ENCODE measurements at regions not wholly inside any gene's neighbourhood (a gene's known extent, or its start where the extent isn't known, plus 50 kb on each side); places are given as distances from the start of the nearest gene placed in this dataset.
A peak's percentile ranks its signal among the peaks of the same experiment; 100 is the strongest.

GRCh38 chr6:126803769-126804168 lies 314.7 kb upstream of the RSPO3 start:
- Histone ChIP-seq H3K4me3 (ENCODE audit: low read length) (no peak overlapping the region), H3K4me1 (ENCODE audit: control insufficient read depth, insufficient read depth, low read length) (no peaks in the 10 kb centered on the region), H3K9me3 (ENCODE audit: control insufficient read depth, low read depth, low read length) (no peaks in the 10 kb centered on the region), H3K27ac (ENCODE audit: low read length) (no peak overlapping the region), H3K36me3 (ENCODE audit: control insufficient read depth, insufficient read depth, low read length) (no peaks in the 10 kb centered on the region), H3K27me3 (ENCODE audit: control insufficient read depth, insufficient read depth, low read length) (no peaks in the 10 kb centered on the region)
- WGBS (ENCODE audit: insufficient coverage, low lambda C conversion rate): no CpG with 5 or more reads among the region's 3 CpGs
- DNase-seq: no peak

- no CpG with 5 or more reads among the region's 5 CpGs for WGBS (ENCODE audit: insufficient coverage, low lambda C conversion rate)
- Histone ChIP-seq H3K36me3 (ENCODE audit: control insufficient read depth, insufficient read depth, low read length) (no peaks in the 10 kb centered on the region), H3K4me3 (ENCODE audit: low read length) (no peak overlapping the region), H3K9me3 (ENCODE audit: control insufficient read depth, low read depth, low read length) (no peaks in the 10 kb centered on the region), H3K27ac (ENCODE audit: low read length) (no peak overlapping the region), H3K4me1 (ENCODE audit: control insufficient read depth, insufficient read depth, low read length) (no peaks in the 10 kb centered on the region), H3K27me3 (ENCODE audit: control insufficient read depth, insufficient read depth, low read length) (no peaks in the 10 kb centered on the region)
- DNase-seq: peak in 1 of 2 donors; percentile 12
Observed at GRCh38 chr6:126804332-126805064, 314.0 kb upstream of the RSPO3 start.

- DNase-seq: no peak
- Histone ChIP-seq H3K9me3 (ENCODE audit: control insufficient read depth, low read depth, low read length) (no peaks in the 10 kb centered on the region), H3K4me3 (ENCODE audit: low read length) (no peak overlapping the region), H3K36me3 (ENCODE audit: control insufficient read depth, insufficient read depth, low read length) (no peaks in the 10 kb centered on the region), H3K27ac (ENCODE audit: low read length) (no peak overlapping the region), H3K4me1 (ENCODE audit: control insufficient read depth, insufficient read depth, low read length) (no peaks in the 10 kb centered on the region), H3K27me3 (ENCODE audit: control insufficient read depth, insufficient read depth, low read length) (no peaks in the 10 kb centered on the region)
- WGBS (ENCODE audit: insufficient coverage, low lambda C conversion rate): 80% methylated on average over 1 of the region's 1 CpG
Observed at GRCh38 chr6:126805861-126806260, 312.6 kb upstream of the RSPO3 start.

GRCh38 chr6:126807876-126808275 lies 310.6 kb upstream of the RSPO3 start:
- no CpG with 5 or more reads among the region's 1 CpG for WGBS (ENCODE audit: insufficient coverage, low lambda C conversion rate)
- H3K4me1 ChIP-seq (ENCODE audit: control insufficient read depth, insufficient read depth, low read length): no peaks in the 10 kb centered on the region
- no peaks in the 10 kb centered on the region for H3K27me3 ChIP-seq (ENCODE audit: control insufficient read depth, insufficient read depth, low read length)
- no peak overlapping the region for H3K27ac ChIP-seq (ENCODE audit: low read length)
- H3K4me3 ChIP-seq (ENCODE audit: low read length): no peak overlapping the region
- no peaks in the 10 kb centered on the region for H3K9me3 ChIP-seq (ENCODE audit: control insufficient read depth, low read depth, low read length)
- DNase-seq: no peak
- H3K36me3 ChIP-seq (ENCODE audit: control insufficient read depth, insufficient read depth, low read length): no peaks in the 10 kb centered on the region

- no peaks in the 10 kb centered on the region for H3K36me3 ChIP-seq (ENCODE audit: control insufficient read depth, insufficient read depth, low read length)
- WGBS (ENCODE audit: insufficient coverage, low lambda C conversion rate): 53% methylated on average over 3 of the region's 3 CpGs
- DNase-seq: no peak
- H3K27ac ChIP-seq (ENCODE audit: low read length): no peak overlapping the region
- no peaks in the 10 kb centered on the region for H3K4me1 ChIP-seq (ENCODE audit: control insufficient read depth, insufficient read depth, low read length)
- no peaks in the 10 kb centered on the region for H3K9me3 ChIP-seq (ENCODE audit: control insufficient read depth, low read depth, low read length)
- no peaks in the 10 kb centered on the region for H3K27me3 ChIP-seq (ENCODE audit: control insufficient read depth, insufficient read depth, low read length)
- no peak overlapping the region for H3K4me3 ChIP-seq (ENCODE audit: low read length)
Observed at GRCh38 chr6:126811321-126811720, 307.1 kb upstream of the RSPO3 start.

GRCh38 chr6:126812010-126812409 lies 306.5 kb upstream of the RSPO3 start:
- Histone ChIP-seq H3K4me1 (ENCODE audit: control insufficient read depth, insufficient read depth, low read length) (no peaks in the 10 kb centered on the region), H3K36me3 (ENCODE audit: control insufficient read depth, insufficient read depth, low read length) (no peaks in the 10 kb centered on the region), H3K27ac (ENCODE audit: low read length) (no peak overlapping the region), H3K4me3 (ENCODE audit: low read length) (no peak overlapping the region), H3K27me3 (ENCODE audit: control insufficient read depth, insufficient read depth, low read length) (no peaks in the 10 kb centered on the region), H3K9me3 (ENCODE audit: control insufficient read depth, low read depth, low read length) (no peaks in the 10 kb centered on the region)
- 100% methylated on average over 1 of the region's 3 CpGs for WGBS (ENCODE audit: insufficient coverage, low lambda C conversion rate)
- DNase-seq: no peak

- WGBS (ENCODE audit: insufficient coverage, low lambda C conversion rate): no CpG with 5 or more reads among the region's 1 CpG
- DNase-seq: no peak
Observed at GRCh38 chr6:126812651-126813050, 305.8 kb upstream of the RSPO3 start.

GRCh38 chr6:126820634-126821033 lies 297.8 kb upstream of the RSPO3 start:
- Histone ChIP-seq H3K4me3 (ENCODE audit: low read length) (no peak overlapping the region), H3K27me3 (ENCODE audit: control insufficient read depth, insufficient read depth, low read length) (no peaks in the 10 kb centered on the region), H3K4me1 (ENCODE audit: control insufficient read depth, insufficient read depth, low read length) (no peaks in the 10 kb centered on the region), H3K36me3 (ENCODE audit: control insufficient read depth, insufficient read depth, low read length) (no peaks in the 10 kb centered on the region), H3K27ac (ENCODE audit: low read length) (no peak overlapping the region), H3K9me3 (ENCODE audit: control insufficient read depth, low read depth, low read length) (no peaks in the 10 kb centered on the region)
- DNase-seq: no peak
- 60% methylated on average over 2 of the region's 3 CpGs for WGBS (ENCODE audit: insufficient coverage, low lambda C conversion rate)

More at GRCh38 chr6:126812651-126813050, 305.8 kb upstream of the RSPO3 start:
- Histone ChIP-seq H3K27ac (ENCODE audit: low read length) (no peak overlapping the region), H3K36me3 (ENCODE audit: control insufficient read depth, insufficient read depth, low read length) (no peaks in the 10 kb centered on the region), H3K4me1 (ENCODE audit: control insufficient read depth, insufficient read depth, low read length) (no peaks in the 10 kb centered on the region), H3K27me3 (ENCODE audit: control insufficient read depth, insufficient read depth, low read length) (no peaks in the 10 kb centered on the region), H3K9me3 (ENCODE audit: control insufficient read depth, low read depth, low read length) (no peaks in the 10 kb centered on the region), H3K4me3 (ENCODE audit: low read length) (no peak overlapping the region)

- Histone ChIP-seq H3K36me3 (ENCODE audit: control insufficient read depth, insufficient read depth, low read length) (no peaks in the 10 kb centered on the region), H3K9me3 (ENCODE audit: control insufficient read depth, low read depth, low read length) (no peaks in the 10 kb centered on the region), H3K27me3 (ENCODE audit: control insufficient read depth, insufficient read depth, low read length) (no peaks in the 10 kb centered on the region), H3K27ac (ENCODE audit: low read length) (no peak overlapping the region), H3K4me3 (ENCODE audit: low read length) (no peak overlapping the region), H3K4me1 (ENCODE audit: control insufficient read depth, insufficient read depth, low read length) (no peaks in the 10 kb centered on the region)
- 100% methylated on average over 1 of the region's 2 CpGs for WGBS (ENCODE audit: insufficient coverage, low lambda C conversion rate)
- no peak for DNase-seq
Observed at GRCh38 chr6:126821706-126822105, 296.8 kb upstream of the RSPO3 start.

GRCh38 chr6:126824226-126824625 lies 294.2 kb upstream of the RSPO3 start:
- Histone ChIP-seq H3K9me3 (ENCODE audit: control insufficient read depth, low read depth, low read length) (no peaks in the 10 kb centered on the region), H3K4me3 (ENCODE audit: low read length) (no peak overlapping the region), H3K27ac (ENCODE audit: low read length) (no peak overlapping the region), H3K27me3 (ENCODE audit: control insufficient read depth, insufficient read depth, low read length) (no peaks in the 10 kb centered on the region), H3K4me1 (ENCODE audit: control insufficient read depth, insufficient read depth, low read length) (no peaks in the 10 kb centered on the region), H3K36me3 (ENCODE audit: control insufficient read depth, insufficient read depth, low read length) (no peaks in the 10 kb centered on the region)
- WGBS (ENCODE audit: insufficient coverage, low lambda C conversion rate): 43% methylated on average over 1 of the region's 2 CpGs
- no peak for DNase-seq

- WGBS (ENCODE audit: insufficient coverage, low lambda C conversion rate): no CpG with 5 or more reads among the region's 2 CpGs
- Histone ChIP-seq H3K27ac (ENCODE audit: low read length) (no peak overlapping the region), H3K27me3 (ENCODE audit: control insufficient read depth, insufficient read depth, low read length) (no peaks in the 10 kb centered on the region), H3K4me3 (ENCODE audit: low read length) (no peak overlapping the region), H3K36me3 (ENCODE audit: control insufficient read depth, insufficient read depth, low read length) (no peaks in the 10 kb centered on the region), H3K4me1 (ENCODE audit: control insufficient read depth, insufficient read depth, low read length) (no peaks in the 10 kb centered on the region), H3K9me3 (ENCODE audit: control insufficient read depth, low read depth, low read length) (no peaks in the 10 kb centered on the region)
- no peak for DNase-seq
Observed at GRCh38 chr6:126824815-126825214, 293.7 kb upstream of the RSPO3 start.

Data from large intestine (tissue), 3 donors.